CD1c-positive myeloid dendritic cell (primary cell): ENCODE measurements at regions not wholly inside any gene's neighbourhood (a gene's known extent, or its start where the extent isn't known, plus 50 kb on each side); places are given as distances from the start of the nearest gene placed in this dataset.
"Not testable (repeated sequence)": the region's sequence is repeated elsewhere in the genome, so short reads cannot be mapped to it uniquely, and the experiment has no call there.

Experiments
- DNase-seq: peaks from one replicate; pipeline ENCODE4 v3.0.0-alpha.2; 2016; ENCODE audit errors: extremely low spot score

GRCh38 chr2:37806004-37806403 lies 119.1 kb upstream of the RMDN2 start:
- DNase-seq: not testable (repeated sequence)

GRCh38 chr2:37809525-37809924 lies 115.6 kb upstream of the RMDN2 start:
- peak; percentile 52 for DNase-seq

GRCh38 chr2:37809931-37810570 lies 115.0 kb upstream of the RMDN2 start:
- DNase-seq: no peak

GRCh38 chr2:37812414-37812813 lies 112.7 kb upstream of the RMDN2 start:
- no peak for DNase-seq

GRCh38 chr2:37812941-37813730 lies 112.0 kb upstream of the RMDN2 start:
- no peak for DNase-seq

GRCh38 chr2:37816036-37816435 lies 109.1 kb upstream of the RMDN2 start:
- DNase-seq: no peak

- DNase-seq: no peak
These were observed 108.4 kb upstream of the RMDN2 start for GRCh38 chr2:37816686-37817085.

GRCh38 chr2:37819186-37819585 lies 105.9 kb upstream of the RMDN2 start:
- DNase-seq: no peak

GRCh38 chr2:37820471-37820986 lies 104.6 kb upstream of the RMDN2 start:
- peak; percentile 27 for DNase-seq

GRCh38 chr2:37825586-37825985 lies 99.5 kb upstream of the RMDN2 start:
- DNase-seq: peak; percentile 67

- no peak for DNase-seq
These were observed 98.5 kb upstream of the RMDN2 start for GRCh38 chr2:37826611-37827010.

GRCh38 chr2:37827455-37827854 lies 97.6 kb upstream of the RMDN2 start:
- DNase-seq: no peak

GRCh38 chr2:37827911-37828511 lies 97.1 kb upstream of the RMDN2 start:
- DNase-seq: peak; percentile 80

- DNase-seq: peak; percentile 96
These were observed 95.9 kb upstream of the RMDN2 start for GRCh38 chr2:37829202-37829601.

GRCh38 chr2:37829616-37830395 lies 95.3 kb upstream of the RMDN2 start:
- no peak for DNase-seq

- no peak for DNase-seq
These were observed 94.5 kb upstream of the RMDN2 start for GRCh38 chr2:37830636-37831035.

- no peak for DNase-seq
These were observed 93.9 kb upstream of the RMDN2 start for GRCh38 chr2:37831081-37831780.

GRCh38 chr2:37832590-37833197 lies 92.4 kb upstream of the RMDN2 start:
- DNase-seq: peak; percentile 90

GRCh38 chr2:37833423-37833822 lies 91.7 kb upstream of the RMDN2 start:
- no peak for DNase-seq

- no peak for DNase-seq
These were observed 88.8 kb upstream of the RMDN2 start for GRCh38 chr2:37836270-37836669.

GRCh38 chr2:37836711-37837110 lies 88.4 kb upstream of the RMDN2 start:
- no peak for DNase-seq
